ENCODE measurements at regions not wholly inside any gene's neighbourhood (a gene's known extent, or its start where the extent isn't known, plus 50 kb on each side); places are given as distances from the start of the nearest gene placed in this dataset.

DNA sequence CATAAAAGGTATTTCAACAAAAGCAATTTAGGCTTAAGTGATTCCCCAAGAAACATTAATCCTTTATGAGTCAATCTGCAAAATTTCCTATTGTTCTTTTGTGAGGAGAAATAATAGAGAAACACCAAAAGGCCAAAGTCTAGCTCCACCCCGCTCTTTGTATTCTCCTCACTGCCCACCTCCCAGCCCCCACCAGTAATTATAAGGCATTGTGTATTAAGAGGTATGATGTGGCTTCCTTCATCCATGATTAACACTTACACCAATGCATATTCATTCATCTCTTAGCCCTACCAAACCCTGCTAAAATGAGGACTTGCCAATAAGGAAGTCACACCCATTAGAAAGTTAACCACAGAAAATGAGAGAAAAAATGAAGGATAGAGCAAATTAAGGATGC is 105.3 kb upstream of the SPATA31D4 start:
- H3K9ac ChIP-seq (ENCODE audit: insufficient read depth in 1 of 2, low read depth in 2 of 2, low read length in 2 of 2), result no peak overlapping the region
- no peak overlapping the region for H3K27ac ChIP-seq (ENCODE audit: extremely low read depth, low read depth, low read length)
- no peaks in the 10 kb centered on the region for H3K9me3 ChIP-seq (replicated peaks; ENCODE audit: control insufficient read depth, insufficient read depth, low read depth, low read length)
- 17% methylated on average over 1 of the region's 1 CpG for WGBS (ENCODE audit: insufficient coverage, low coverage, missing lambda C conversion rate)
- CTCF ChIA-PET (ENCODE audit: low intra/inter-chr PET ratio), result no interaction called here
- no peaks in the 10 kb centered on the region for H3K36me3 ChIP-seq (ENCODE audit: control insufficient read depth, insufficient read depth, low read length)
- no peaks in the 10 kb centered on the region for H3K79me2 ChIP-seq (ENCODE audit: control insufficient read depth, insufficient read depth, low read length)
- FAIRE-seq (no peak), DNase-seq (ENCODE audit: extremely low read depth in 1 of 4, low spot score in 3 of 4) (no peak), ATAC-seq (no peak)
- H3K4me1 ChIP-seq (replicated peaks in 1 of 2; ENCODE audit: control insufficient read depth in 2 of 2, insufficient read depth in 2 of 2, low read length in 2 of 2), result no peaks in the 10 kb centered on the region
- H2AFZ ChIP-seq (ENCODE audit: low read depth, low read length), result no peak overlapping the region
- H4K20me1 ChIP-seq (replicated peaks; ENCODE audit: control insufficient read depth, insufficient read depth, low read length), result no peaks in the 10 kb centered on the region
- H3K4me2 ChIP-seq (ENCODE audit: insufficient read depth, low read length), result no peak overlapping the region
- POLR2A ChIA-PET, result no interaction called here
- no peaks in the 10 kb centered on the region for H3K9me1 ChIP-seq (ENCODE audit: control insufficient read depth, insufficient read depth, low read length)
- H3K27me3 ChIP-seq (ENCODE audit: control insufficient read depth in 2 of 2, insufficient read depth in 2 of 2, low read length in 2 of 2), result no peaks in the 10 kb centered on the region
- no peak overlapping the region for H3K4me3 ChIP-seq
- BruUV-seq (replicated peaks), result no TSS peak
- intact Hi-C loops (cut with micrococcal nuclease), result no loop called here
- TF ChIP-seq PTRF (tag; IDR thresholded peaks at IDR 0.05) (no peak), FOXA3 (CRISPR knock-in tag; conservative IDR thresholded peaks at IDR 0.05 in 1 of 2, IDR thresholded peaks at IDR 0.05 in 1 of 2) (no peak), FOXJ2 (tag; IDR thresholded peaks at IDR 0.05) (no peak), BDP1 (IDR thresholded peaks at IDR 0.05; ENCODE audit: insufficient read depth, insufficient read length) (no peak), RCOR1 (IDR thresholded peaks at IDR 0.05; ENCODE audit: borderline replicate concordance in 1 of 2, low read depth in 2 of 2, low read length in 2 of 2) (no peak), BRD4 (IDR thresholded peaks at IDR 0.05) (no peak)
- TF ChIP-seq, protein P1, sequence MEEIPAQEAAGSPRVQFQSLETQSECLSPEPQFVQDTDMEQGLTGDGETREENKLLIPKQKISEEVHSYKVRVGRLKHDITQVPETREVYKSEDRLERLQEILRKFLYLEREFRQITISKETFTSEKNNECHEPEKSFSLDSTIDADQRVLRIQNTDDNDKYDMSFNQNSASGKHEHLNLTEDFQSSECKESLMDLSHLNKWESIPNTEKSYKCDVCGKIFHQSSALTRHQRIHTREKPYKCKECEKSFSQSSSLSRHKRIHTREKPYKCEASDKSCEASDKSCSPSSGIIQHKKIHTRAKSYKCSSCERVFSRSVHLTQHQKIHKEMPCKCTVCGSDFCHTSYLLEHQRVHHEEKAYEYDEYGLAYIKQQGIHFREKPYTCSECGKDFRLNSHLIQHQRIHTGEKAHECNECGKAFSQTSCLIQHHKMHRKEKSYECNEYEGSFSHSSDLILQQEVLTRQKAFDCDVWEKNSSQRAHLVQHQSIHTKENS (CRISPR knock-in tag; IDR thresholded peaks at IDR 0.05), result no peak
- in situ Hi-C loops (cut with MboI), result no loop called here

Measured in K562 (cell line).